HEK293 (cell line): ENCODE measurements at regions not wholly inside any gene's neighbourhood (a gene's known extent, or its start where the extent isn't known, plus 50 kb on each side); places are given as distances from the start of the nearest gene placed in this dataset.
"Not testable (repeated sequence)": the region's sequence is repeated elsewhere in the genome, so short reads cannot be mapped to it uniquely, and the experiment has no call there.

Experiments
- CTCF ChIA-PET: fragments of 350-600 bp; formaldehyde crosslinking; extraction: SDS; loops from one replicate; lab custom pipeline; 2021; ENCODE audit warnings: antibody characterized with exemption; lab: Yijun Ruan, JAX
- POLR2A ChIA-PET: fragments of 300-600 bp; formaldehyde crosslinking; extraction: SDS; loops from one replicate; lab custom pipeline; 2020; ENCODE audit warnings: antibody characterized with exemption, inconsistent platforms; lab: Yijun Ruan, JAX
- H3K27ac ChIP-seq: fragments of 200-500 bp; sonication (Bioruptor generic); 2 replicates; pipeline ENCODE4 v1.5.1; 2014; ENCODE audit warnings: low read depth, low read length, control low read depth, inconsistent platforms; ENCODE audit errors: extremely low read depth
- H3K36me3 ChIP-seq, 2 experiments: fragments of 200-500 bp in 1 of 2; sonication (Bioruptor generic) in 1 of 2; 1 replicate in 1 of 2; 2 replicates in 1 of 2; pipeline ENCODE4 v1.5.1; 2014 to 2017; ENCODE audit warnings: inconsistent platforms in 2 of 2, low read length in 2 of 2; ENCODE audit not compliant: control insufficient read depth in 2 of 2, insufficient read depth in 1 of 2
- H3K4me1 ChIP-seq: fragments of 200-500 bp; sonication (Bioruptor generic); 2 replicates; pipeline ENCODE4 v1.5.1; 2014; ENCODE audit warnings: mild to moderate bottlenecking, low read length, inconsistent platforms; ENCODE audit not compliant: control insufficient read depth, insufficient read depth
- H3K4me3 ChIP-seq: 2 replicates; pipeline ENCODE4 v1.5.1; 2011; ENCODE audit warnings: low read depth, mild to moderate bottlenecking, control low read depth, low read length, moderate library complexity
- H3K9me3 ChIP-seq: fragments of 200-500 bp; sonication (Bioruptor generic); 2 replicates; pipeline ENCODE4 v1.5.1; 2014; ENCODE audit warnings: low read depth, low read length, inconsistent platforms; ENCODE audit not compliant: control insufficient read depth, insufficient read depth
- EGR2 ChIP-seq: fragments of 450-650 bp; formaldehyde crosslinking; IDR thresholded peaks from 2 replicates; pipeline ENCODE4 v1.5.1; 2016; ENCODE audit warnings: low read depth, missing biosample characterization, missing genetic modification characterization
- INSM2 ChIP-seq: fragments of 450-650 bp; formaldehyde crosslinking; IDR thresholded peaks from 2 replicates; pipeline ENCODE4 v1.5.1; 2016; ENCODE audit warnings: missing biosample characterization, missing genetic modification characterization
- SCRT2 ChIP-seq: fragments of 450-650 bp; formaldehyde crosslinking; IDR thresholded peaks from 2 replicates; pipeline ENCODE4 v1.5.1; 2016; ENCODE audit warnings: missing biosample characterization, missing genetic modification characterization
- SETDB1 ChIP-seq: IDR thresholded peaks from one replicate; pipeline ENCODE4 v1.6.1; 2017; ENCODE audit warnings: mild to moderate bottlenecking, low read length, moderate library complexity, mixed read lengths; ENCODE audit not compliant: insufficient read length
- ZBTB7A ChIP-seq: fragments of 450-650 bp; formaldehyde crosslinking; IDR thresholded peaks from 2 replicates; pipeline ENCODE4 v1.5.1; 2016; ENCODE audit warnings: low read depth, missing biosample characterization, missing genetic modification characterization
- ZFHX2 ChIP-seq: fragments of 450-650 bp; formaldehyde crosslinking; conservative IDR thresholded peaks from 2 replicates; pipeline ENCODE4 v1.5.1; 2016; ENCODE audit warnings: missing biosample characterization, missing genetic modification characterization
- ZNF112 ChIP-seq: fragments of 450-650 bp; formaldehyde crosslinking; IDR thresholded peaks from 2 replicates; pipeline ENCODE4 v1.5.0; 2017; ENCODE audit warnings: missing biosample characterization, missing genetic modification characterization
- ZNF175 ChIP-seq: fragments of 450-650 bp; formaldehyde crosslinking; IDR thresholded peaks from 2 replicates; pipeline ENCODE4 v1.5.1; 2016; ENCODE audit warnings: missing biosample characterization, missing genetic modification characterization
- ZNF335 ChIP-seq: fragments of 450-650 bp; formaldehyde crosslinking; conservative IDR thresholded peaks from 2 replicates; pipeline ENCODE4 v1.5.1; 2016; ENCODE audit warnings: missing biosample characterization, missing genetic modification characterization
- ZNF366 ChIP-seq: fragments of 450-650 bp; formaldehyde crosslinking; conservative IDR thresholded peaks from 2 replicates; pipeline ENCODE4 v1.5.1; 2016; ENCODE audit warnings: missing biosample characterization, missing genetic modification characterization
- ZNF423 ChIP-seq: fragments of 450-650 bp; formaldehyde crosslinking; IDR thresholded peaks from 2 replicates; pipeline ENCODE4 v1.5.1; 2016; ENCODE audit warnings: missing biosample characterization, missing genetic modification characterization
- ZNF530 ChIP-seq: fragments of 450-650 bp; formaldehyde crosslinking; IDR thresholded peaks from 2 replicates; pipeline ENCODE4 v1.5.1; 2016; ENCODE audit warnings: low read depth, missing biosample characterization, missing genetic modification characterization
- ZNF645 ChIP-seq: fragments of 450-650 bp; formaldehyde crosslinking; IDR thresholded peaks from 2 replicates; pipeline ENCODE4; 2016; ENCODE audit warnings: missing biosample characterization, missing genetic modification characterization

- H3K36me3 ChIP-seq, CTCF ChIA-PET, H3K4me1 ChIP-seq, H3K27ac ChIP-seq, H3K4me3 ChIP-seq, H3K9me3 ChIP-seq, POLR2A ChIA-PET: not testable (repeated sequence)
- peak; percentile 69; the same call in 1 of the 2 replicates for TF ChIP-seq SCRT2 (tag by site-specific recombination)
These were observed 126.9 kb upstream of the SULF2 start for GRCh38 chr20:47912165-47912564.

- not testable (repeated sequence) for H3K36me3 ChIP-seq
These were observed 124.6 kb upstream of the SULF2 start for GRCh38 chr20:47909696-47910369.

GRCh38 chr20:47908361-47909035 lies 123.2 kb upstream of the SULF2 start:
- H3K4me3 ChIP-seq, POLR2A ChIA-PET, H3K4me1 ChIP-seq, H3K27ac ChIP-seq, H3K36me3 ChIP-seq, H3K9me3 ChIP-seq: not testable (repeated sequence)
- peak; percentile 37 for TF ChIP-seq ZFHX2
- 0 out of 2 replicates have a peak, but pooled peaks have one; percentile 27 for TF ChIP-seq EGR2 (tag by site-specific recombination)
- CTCF ChIA-PET, result interaction anchor here (0.7 kb wide), 1 partner anchor 1241 kb away, joined by 3 read pairs; no protein-coding TSS in a partner anchor

More at GRCh38 chr20:47909696-47910369, 124.6 kb upstream of the SULF2 start:
- H3K4me3 ChIP-seq, H3K4me1 ChIP-seq, POLR2A ChIA-PET, H3K9me3 ChIP-seq, H3K27ac ChIP-seq, CTCF ChIA-PET: not testable (repeated sequence)

GRCh38 chr20:47907951-47908350 lies 122.7 kb upstream of the SULF2 start:
- H3K4me3 ChIP-seq, H3K36me3 ChIP-seq, H3K4me1 ChIP-seq, H3K27ac ChIP-seq, H3K9me3 ChIP-seq, POLR2A ChIA-PET: not testable (repeated sequence)
- CTCF ChIA-PET, result interaction anchor here (0.7 kb wide), 1 partner anchor 1241 kb away, joined by 3 read pairs; no protein-coding TSS in a partner anchor

- no peak for TF ChIP-seq ZNF423 (tag by site-specific recombination)
- TF ChIP-seq ZFHX2, result peak; percentile 93
- TF ChIP-seq EGR2 (tag by site-specific recombination), result peak; percentile 92
- TF ChIP-seq ZNF335 (tag by site-specific recombination), result no peak
- TF ChIP-seq ZNF175 (tag by site-specific recombination), result no peak
- H3K4me1 ChIP-seq, result no peaks in the 10 kb centered on the region
These were observed 121.9 kb upstream of the SULF2 start for GRCh38 chr20:47907031-47907675.

GRCh38 chr20:47906348-47906660 lies 121.0 kb upstream of the SULF2 start:
- POLR2A ChIA-PET, result no interaction called here
- CTCF ChIA-PET, result no interaction called here
- Histone ChIP-seq H3K4me3 (no peak overlapping the region), H3K4me1 (no peaks in the 10 kb centered on the region), H3K36me3 (no peaks in the 10 kb centered on the region), H3K27ac (no peak overlapping the region), H3K9me3 (no peaks in the 10 kb centered on the region)
- TF ChIP-seq SETDB1, result no peak
- no peak for TF ChIP-seq ZNF366 (tag by site-specific recombination)
- no peak for TF ChIP-seq ZNF112 (tag by site-specific recombination)
- no peak for TF ChIP-seq ZNF645 (tag by site-specific recombination)
- no peak for TF ChIP-seq ZNF530
- TF ChIP-seq ZBTB7A (tag by site-specific recombination), result no peak
- no peak for TF ChIP-seq INSM2

More at GRCh38 chr20:47907031-47907675, 121.9 kb upstream of the SULF2 start:
- Histone ChIP-seq H3K9me3 (no peaks in the 10 kb centered on the region), H3K27ac (no peak overlapping the region), H3K4me3 (no peak overlapping the region), H3K36me3 (no peaks in the 10 kb centered on the region)
- ChIA-PET CTCF (no interaction called here), POLR2A (no interaction called here)
